ENCODE measurements at regions not wholly inside any gene's neighbourhood (a gene's known extent, or its start where the extent isn't known, plus 50 kb on each side); places are given as distances from the start of the nearest gene placed in this dataset.

DNA sequence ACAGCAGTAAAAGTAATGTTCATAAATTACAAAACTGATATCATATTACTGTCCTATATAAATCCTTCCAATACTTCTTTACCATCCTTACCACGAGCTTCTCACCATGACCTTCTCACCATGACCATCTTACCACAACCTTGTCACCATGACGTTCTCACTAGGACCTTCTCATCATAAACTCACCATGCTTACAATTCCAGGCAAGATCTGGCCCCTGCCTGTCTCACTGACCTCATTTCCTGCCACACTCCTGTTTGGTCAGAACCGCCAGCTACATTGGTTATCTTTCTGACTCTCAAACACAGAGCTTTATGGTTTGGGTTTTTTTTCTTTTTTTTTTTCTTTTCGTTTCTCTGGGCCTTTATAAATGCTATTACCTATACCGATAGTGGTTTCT, 827.6 kb downstream of the RNF144A start:
- H3K4me1 Mint-ChIP-seq (ENCODE audit: low read depth, unreplicated experiment): no peaks in the 10 kb centered on the region
- Histone ChIP-seq H3K9me3 (no peaks in the 10 kb centered on the region), H3K4me3 (ENCODE audit: low read depth, low read length) (no peak overlapping the region), H3K36me3 (ENCODE audit: control insufficient read depth, insufficient read depth, low read length) (no peaks in the 10 kb centered on the region), H3K27me3 (replicated peaks; ENCODE audit: control insufficient read depth, insufficient read depth, low read length) (no peaks in the 10 kb centered on the region), H3K4me1 (no peaks in the 10 kb centered on the region)
- H3K4me3 Mint-ChIP-seq (ENCODE audit: unreplicated experiment): no peak overlapping the region
- no peaks in the 10 kb centered on the region for H3K36me3 Mint-ChIP-seq (ENCODE audit: insufficient read depth, unreplicated experiment)
- BruUV-seq (replicated peaks): no TSS peak
- no peak overlapping the region for H3K27ac Mint-ChIP-seq (ENCODE audit: unreplicated experiment)
- POLR2A ChIA-PET: no interaction called here
- CTCF ChIA-PET: no interaction called here
- DNase-seq: no peak
- intact Hi-C loops (cut with micrococcal nuclease; ENCODE audit: unreplicated experiment): loop anchor here (5.0 kb wide), 1 partner anchor 318 kb away; no protein-coding TSS in a partner anchor
- TF ChIP-seq, protein P1, sequence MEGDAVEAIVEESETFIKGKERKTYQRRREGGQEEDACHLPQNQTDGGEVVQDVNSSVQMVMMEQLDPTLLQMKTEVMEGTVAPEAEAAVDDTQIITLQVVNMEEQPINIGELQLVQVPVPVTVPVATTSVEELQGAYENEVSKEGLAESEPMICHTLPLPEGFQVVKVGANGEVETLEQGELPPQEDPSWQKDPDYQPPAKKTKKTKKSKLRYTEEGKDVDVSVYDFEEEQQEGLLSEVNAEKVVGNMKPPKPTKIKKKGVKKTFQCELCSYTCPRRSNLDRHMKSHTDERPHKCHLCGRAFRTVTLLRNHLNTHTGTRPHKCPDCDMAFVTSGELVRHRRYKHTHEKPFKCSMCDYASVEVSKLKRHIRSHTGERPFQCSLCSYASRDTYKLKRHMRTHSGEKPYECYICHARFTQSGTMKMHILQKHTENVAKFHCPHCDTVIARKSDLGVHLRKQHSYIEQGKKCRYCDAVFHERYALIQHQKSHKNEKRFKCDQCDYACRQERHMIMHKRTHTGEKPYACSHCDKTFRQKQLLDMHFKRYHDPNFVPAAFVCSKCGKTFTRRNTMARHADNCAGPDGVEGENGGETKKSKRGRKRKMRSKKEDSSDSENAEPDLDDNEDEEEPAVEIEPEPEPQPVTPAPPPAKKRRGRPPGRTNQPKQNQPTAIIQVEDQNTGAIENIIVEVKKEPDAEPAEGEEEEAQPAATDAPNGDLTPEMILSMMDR (IDR thresholded peaks at IDR 0.05; ENCODE audit: insufficient read depth in 1 of 2, low read depth in 1 of 2, low read length in 1 of 2, severe bottlenecking in 1 of 2, unreplicated experiment in 1 of 2): no peak
- H3K27me3 Mint-ChIP-seq (ENCODE audit: insufficient read depth, unreplicated experiment): peaks cover 3% of the 10 kb centered on the region
- no peaks in the 10 kb centered on the region for H3K9me3 Mint-ChIP-seq (ENCODE audit: unreplicated experiment)

DNA sequence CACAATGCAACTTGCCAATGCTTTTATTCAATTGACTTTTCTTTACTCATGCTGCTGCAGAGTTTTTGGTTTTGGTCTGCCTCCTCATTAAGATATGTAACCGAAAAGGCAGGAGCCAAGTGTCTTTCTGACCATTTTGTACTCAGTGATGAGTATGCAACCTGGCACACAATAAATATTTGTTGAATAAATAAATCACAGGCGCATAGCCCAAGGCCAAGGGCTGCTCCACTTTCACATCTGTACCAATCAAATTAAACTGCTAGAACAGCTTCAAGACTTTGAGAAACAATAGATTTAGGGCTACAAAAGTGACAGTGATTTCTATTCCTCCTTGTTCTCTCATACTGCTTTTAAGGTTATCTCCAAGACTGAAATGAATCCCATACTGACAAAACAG, 828.2 kb downstream of the RNF144A start:
- CTCF ChIA-PET: no interaction called here
- POLR2A ChIA-PET: no interaction called here

DNA sequence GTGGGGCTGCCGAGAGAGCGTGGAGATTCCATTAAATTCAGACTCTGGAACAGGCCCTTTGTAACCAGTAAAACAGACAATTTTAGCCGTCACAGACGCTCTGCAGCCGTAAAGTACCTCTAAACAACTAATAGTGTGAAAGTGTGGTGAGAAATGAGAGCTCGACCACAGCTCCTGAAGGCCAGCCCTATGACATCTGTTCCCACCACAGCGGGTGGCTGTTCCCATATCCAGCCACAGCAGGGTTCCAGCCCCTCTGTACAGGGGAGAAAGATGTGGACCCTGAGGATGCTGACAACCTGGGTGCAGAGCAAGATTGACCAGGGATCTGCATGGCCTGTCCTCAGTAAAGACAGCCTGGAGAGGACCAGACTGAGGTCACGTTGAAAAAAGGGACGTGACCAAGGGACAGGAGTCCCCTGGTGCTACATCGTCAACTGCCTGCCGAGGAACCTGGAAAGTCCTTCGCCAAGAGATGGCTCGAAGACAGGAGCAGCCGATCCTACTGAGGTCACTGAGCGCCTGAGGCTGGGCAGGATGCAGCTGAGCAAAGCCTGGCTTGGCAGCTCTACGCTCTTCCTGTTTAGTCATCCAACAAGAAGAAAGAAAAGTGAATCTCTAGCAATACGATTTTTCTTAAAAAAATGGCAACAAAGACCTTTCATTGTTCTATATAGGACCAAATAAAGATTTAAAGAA, 831.7 kb downstream of the RNF144A start:
- Histone ChIP-seq H3K36me3 (ENCODE audit: control insufficient read depth, insufficient read depth, low read length) (no peaks in the 10 kb centered on the region), H3K27me3 (replicated peaks; ENCODE audit: control insufficient read depth, insufficient read depth, low read length) (no peaks in the 10 kb centered on the region), H3K9me3 (no peaks in the 10 kb centered on the region), H3K4me3 (ENCODE audit: low read depth, low read length) (no peak overlapping the region), H3K4me1 (no peaks in the 10 kb centered on the region)
- BruUV-seq (replicated peaks): no TSS peak
- no peak overlapping the region for H3K27ac Mint-ChIP-seq (ENCODE audit: unreplicated experiment)
- TF ChIP-seq, protein P1 (IDR thresholded peaks at IDR 0.05; ENCODE audit: insufficient read depth in 1 of 2, low read depth in 1 of 2, low read length in 1 of 2, severe bottlenecking in 1 of 2, unreplicated experiment in 1 of 2): no peak
- POLR2A ChIA-PET: no interaction called here
- H3K4me3 Mint-ChIP-seq (ENCODE audit: unreplicated experiment): no peak overlapping the region
- H3K9me3 Mint-ChIP-seq (ENCODE audit: unreplicated experiment): no peaks in the 10 kb centered on the region
- H3K4me1 Mint-ChIP-seq (ENCODE audit: low read depth, unreplicated experiment): no peaks in the 10 kb centered on the region
- no peaks in the 10 kb centered on the region for H3K36me3 Mint-ChIP-seq (ENCODE audit: insufficient read depth, unreplicated experiment)
- no peaks in the 10 kb centered on the region for H3K27me3 Mint-ChIP-seq (ENCODE audit: insufficient read depth, unreplicated experiment)
- DNase-seq: no peak
- intact Hi-C loops (cut with micrococcal nuclease; ENCODE audit: unreplicated experiment): no loop called here
- CTCF ChIA-PET: interaction anchor here (0.6 kb wide), 1 partner anchor 147 kb away, joined by 3 read pairs; no protein-coding TSS in a partner anchor

More for the DNA sequence above, 828.2 kb downstream of the RNF144A start:
- H3K4me3 Mint-ChIP-seq (ENCODE audit: unreplicated experiment): no peak overlapping the region
- intact Hi-C loops (cut with micrococcal nuclease; ENCODE audit: unreplicated experiment): no loop called here
- Histone ChIP-seq H3K36me3 (ENCODE audit: control insufficient read depth, insufficient read depth, low read length) (no peaks in the 10 kb centered on the region), H3K4me1 (no peaks in the 10 kb centered on the region), H3K9me3 (no peaks in the 10 kb centered on the region), H3K4me3 (ENCODE audit: low read depth, low read length) (no peak overlapping the region), H3K27me3 (replicated peaks; ENCODE audit: control insufficient read depth, insufficient read depth, low read length) (no peaks in the 10 kb centered on the region)
- DNase-seq: no peak
- no peak overlapping the region for H3K27ac Mint-ChIP-seq (ENCODE audit: unreplicated experiment)
- no TSS peak for BruUV-seq (replicated peaks)
- no peaks in the 10 kb centered on the region for H3K27me3 Mint-ChIP-seq (ENCODE audit: insufficient read depth, unreplicated experiment)
- H3K4me1 Mint-ChIP-seq (ENCODE audit: low read depth, unreplicated experiment): no peaks in the 10 kb centered on the region
- no peaks in the 10 kb centered on the region for H3K9me3 Mint-ChIP-seq (ENCODE audit: unreplicated experiment)
- no peaks in the 10 kb centered on the region for H3K36me3 Mint-ChIP-seq (ENCODE audit: insufficient read depth, unreplicated experiment)
- TF ChIP-seq, protein P1 (IDR thresholded peaks at IDR 0.05; ENCODE audit: insufficient read depth in 1 of 2, low read depth in 1 of 2, low read length in 1 of 2, severe bottlenecking in 1 of 2, unreplicated experiment in 1 of 2): no peak

All from Caco-2 (cell line).